CD14-positive monocyte (primary cell): ENCODE measurements at regions not wholly inside any gene's neighbourhood (a gene's known extent, or its start where the extent isn't known, plus 50 kb on each side); places are given as distances from the start of the nearest gene placed in this dataset.

Experiments
- DNase-seq, 3 donors: peaks; one replicate each; pipeline ENCODE4 v3.0.0-alpha.2; 2011 to 2022
- H2AFZ ChIP-seq: 2 replicates; pipeline ENCODE4 v1.6.0; 2012; ENCODE audit warnings: mild to moderate bottlenecking, low read depth, low read length, inconsistent platforms; ENCODE audit not compliant: insufficient read depth, poor library complexity, severe bottlenecking
- H3K27ac ChIP-seq, 2 donors: 1 replicate in 1 of 2; 2 replicates in 1 of 2; pipeline ENCODE4 v1.5.1; 2012 to 2013; ENCODE audit warnings: low read length in 2 of 2, control low read depth in 1 of 2, inconsistent platforms in 1 of 2, low read depth in 1 of 2, mild to moderate bottlenecking in 1 of 2
- H3K27me3 ChIP-seq, 2 donors: one replicate each; pipeline versions ENCODE4 v1.6.0 to v1.6.1; 2011 to 2013; ENCODE audit warnings: low read length in 2 of 2; ENCODE audit not compliant: control insufficient read depth in 2 of 2, insufficient read depth in 2 of 2
- H3K36me3 ChIP-seq, 2 donors: replicated peaks in 1 of 2; 1 replicate in 1 of 2; 2 replicates in 1 of 2; pipeline versions ENCODE4 v1.5.1 to v1.6.1; 2012 to 2013; ENCODE audit warnings: low read length in 2 of 2, control low read depth in 1 of 2, inconsistent platforms in 1 of 2, mild to moderate bottlenecking in 1 of 2; ENCODE audit not compliant: insufficient read depth in 2 of 2, control insufficient read depth in 1 of 2
- H3K4me1 ChIP-seq, 2 donors: 1 replicate in 1 of 2; 2 replicates in 1 of 2; pipeline versions ENCODE4 v1.5.1 to v1.6.1; 2012 to 2013; ENCODE audit warnings: low read length in 2 of 2, control low read depth in 1 of 2, inconsistent platforms in 1 of 2, mild to moderate bottlenecking in 1 of 2, moderate library complexity in 1 of 2; ENCODE audit not compliant: insufficient read depth in 2 of 2, control insufficient read depth in 1 of 2
- H3K4me2 ChIP-seq: replicated peaks from 2 replicates; pipeline ENCODE3; 2012; ENCODE audit warnings: low read length, moderate library complexity, mild to moderate bottlenecking; ENCODE audit not compliant: poor library complexity, severe bottlenecking; ENCODE audit errors: extremely low read depth
- H3K4me3 ChIP-seq, 3 experiments: fragments of 200-600 bp in 1 of 3; sonication (generic) in 1 of 3; replicated peaks in 1 of 3; 1 replicate in 2 of 3; 2 replicates in 1 of 3; pipeline ENCODE4 v1.5.1; 2011 to 2013; ENCODE audit warnings: low read length in 3 of 3, mild to moderate bottlenecking in 3 of 3, control low read depth in 2 of 3, low read depth in 2 of 3, inconsistent platforms in 1 of 3, moderate library complexity in 1 of 3
- H3K79me2 ChIP-seq: 2 replicates; pipeline ENCODE4 v1.6.0; 2012; ENCODE audit warnings: mild to moderate bottlenecking, control low read depth, inconsistent platforms, low read length, moderate library complexity; ENCODE audit not compliant: insufficient read depth
- H3K9ac ChIP-seq: 2 replicates; pipeline ENCODE4 v1.6.0; 2017; ENCODE audit warnings: low read length, mild to moderate bottlenecking; ENCODE audit not compliant: insufficient read depth, poor library complexity, severe bottlenecking
- H3K9me3 ChIP-seq, 2 donors: replicated peaks in 1 of 2; 1 replicate in 1 of 2; 2 replicates in 1 of 2; pipeline versions ENCODE4 v1.5.1 to v1.6.1; 2012 to 2013; ENCODE audit warnings: low read length in 2 of 2, control low read depth in 1 of 2; ENCODE audit not compliant: control insufficient read depth in 1 of 2, insufficient read depth in 1 of 2
- H4K20me1 ChIP-seq: 2 replicates; pipeline ENCODE4 v1.6.0; 2012; ENCODE audit warnings: mild to moderate bottlenecking, low read length, control low read depth, moderate library complexity; ENCODE audit not compliant: insufficient read depth
- H3K27ac Mint-ChIP-seq, 7 donors: one replicate each; pipeline ENCODE4 v1.8.0; 2020; ENCODE audit warnings: mild to moderate bottlenecking in 7 of 7, mixed read lengths in 7 of 7, moderate library complexity in 6 of 7, inconsistent platforms in 2 of 7
- H3K27me3 Mint-ChIP-seq, 3 donors: one replicate each; pipeline ENCODE4 v1.8.0; 2021 to 2022; ENCODE audit warnings: low read depth in 3 of 3, mild to moderate bottlenecking in 3 of 3, mixed read lengths in 3 of 3, moderate library complexity in 3 of 3, inconsistent platforms in 1 of 3
- H3K36me3 Mint-ChIP-seq, 2 donors: one replicate each; pipeline ENCODE4 v1.8.0; 2020; ENCODE audit warnings: mixed read lengths in 2 of 2, inconsistent platforms in 1 of 2, mild to moderate bottlenecking in 1 of 2
- H3K4me1 Mint-ChIP-seq: one replicate; pipeline ENCODE4 v1.8.0; 2020; ENCODE audit warnings: mild to moderate bottlenecking, mixed read lengths
- H3K4me3 Mint-ChIP-seq, 2 donors: one replicate each; pipeline ENCODE4 v1.8.0; 2020; ENCODE audit warnings: mild to moderate bottlenecking in 2 of 2, mixed read lengths in 2 of 2, moderate library complexity in 1 of 2
- H3K9me3 Mint-ChIP-seq, 7 donors: one replicate each; pipeline ENCODE4 v1.8.0; 2020 to 2022; ENCODE audit warnings: mixed read lengths in 7 of 7, mild to moderate bottlenecking in 6 of 7, moderate library complexity in 6 of 7, inconsistent platforms in 2 of 7
- CTCF ChIP-seq: fragments of 200-600 bp; IDR thresholded peaks from one replicate; pipeline ENCODE4 v1.8.0; 2022; ENCODE audit warnings: antibody characterized with exemption, mild to moderate bottlenecking
- WGBS: methylation state at CpG from one replicate; pipeline ENCODE4 v1.1.5; 2013; ENCODE audit warnings: missing lambda C conversion rate; ENCODE audit not compliant: insufficient coverage; 5-methylcytosine and 5-hydroxymethylcytosine counted together
- intact Hi-C, 2 donors: fragments of 100-400 bp; cut with micrococcal nuclease; formaldehyde crosslinking; loops; one replicate each; pipeline versions ENCODE4 v1.15.0 to v1.15.1; 2023

DNA sequence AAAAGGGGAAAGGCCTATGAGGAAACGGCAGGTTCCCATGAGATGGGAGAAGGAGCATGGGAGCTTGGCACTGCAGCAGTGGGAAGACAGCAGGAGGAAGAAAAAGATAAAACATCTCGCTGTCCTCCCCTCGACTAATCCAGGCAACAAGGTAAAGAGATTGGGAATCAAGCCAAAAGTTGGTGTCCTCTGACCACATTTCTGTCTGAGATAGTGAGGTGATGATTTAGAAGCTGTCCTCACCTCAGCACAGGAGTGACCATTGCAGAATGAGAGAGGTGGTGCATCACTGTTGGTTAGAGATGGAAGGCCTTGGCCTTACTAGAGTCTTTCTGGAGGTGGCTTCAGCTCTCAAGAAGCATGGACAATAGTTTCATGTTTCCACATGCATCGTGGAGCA lies 226.6 kb upstream of the CCDC54 start:
- Histone ChIP-seq H4K20me1 (no peaks in the 10 kb centered on the region), H3K79me2 (no peaks in the 10 kb centered on the region), H2AFZ (no peak overlapping the region), H3K4me2 (no peak overlapping the region), H3K27me3 (no peaks in the 10 kb centered on the region), H3K9ac (no peak overlapping the region), H3K4me3 (no peak overlapping the region), H3K36me3 (no peaks in the 10 kb centered on the region), H3K4me1 (no peaks in the 10 kb centered on the region), H3K27ac (no peak overlapping the region), H3K9me3 (peaks cover 2 to 12% of the 10 kb centered on the region in 2 donors)
- no peaks in the 10 kb centered on the region for H3K4me1 Mint-ChIP-seq
- H3K9me3 Mint-ChIP-seq: peaks cover 6 to 9% (median 6%) of the 10 kb centered on the region in 7 donors
- TF ChIP-seq CTCF: no peak
- no peak overlapping the region for H3K27ac Mint-ChIP-seq
- WGBS: 95% methylated on average over 3 of the region's 4 CpGs
- DNase-seq: no peak
- H3K36me3 Mint-ChIP-seq: no peaks in the 10 kb centered on the region
- no peak overlapping the region for H3K4me3 Mint-ChIP-seq
- intact Hi-C loops: no loop called here
- H3K27me3 Mint-ChIP-seq: peaks cover 0 to 3% (median 1%) of the 10 kb centered on the region in 3 donors

GRCh38 chr3:107153981-107154380 lies 223.3 kb upstream of the CCDC54 start:
- H3K27ac Mint-ChIP-seq: no peak overlapping the region
- WGBS: 83% methylated on average over 3 of the region's 4 CpGs

More at GRCh38 chr3:107153981-107154380, 223.3 kb upstream of the CCDC54 start:
- Histone ChIP-seq H4K20me1 (no peaks in the 10 kb centered on the region), H3K9me3 (peaks cover 18 to 26% of the 10 kb centered on the region in 2 donors), H3K27ac (no peak overlapping the region), H3K36me3 (no peaks in the 10 kb centered on the region), H3K27me3 (no peaks in the 10 kb centered on the region), H3K79me2 (no peaks in the 10 kb centered on the region), H2AFZ (no peak overlapping the region), H3K4me1 (no peaks in the 10 kb centered on the region), H3K9ac (no peak overlapping the region), H3K4me3 (no peak overlapping the region), H3K4me2 (no peak overlapping the region)
- H3K9me3 Mint-ChIP-seq: peaks cover 4 to 18% (median 17%) of the 10 kb centered on the region in 7 donors
- TF ChIP-seq CTCF: no peak
- H3K36me3 Mint-ChIP-seq: no peaks in the 10 kb centered on the region
- intact Hi-C loops: no loop called here
- no peak for DNase-seq
- H3K4me3 Mint-ChIP-seq: no peak overlapping the region
- H3K27me3 Mint-ChIP-seq: peaks cover 0 to 1% (median 1%) of the 10 kb centered on the region in 3 donors
- H3K4me1 Mint-ChIP-seq: no peaks in the 10 kb centered on the region
